ENCODE measurements at regions not wholly inside any gene's neighbourhood (a gene's known extent, or its start where the extent isn't known, plus 50 kb on each side); places are given as distances from the start of the nearest gene placed in this dataset.
"Not testable (repeated sequence)": the region's sequence is repeated elsewhere in the genome, so short reads cannot be mapped to it uniquely, and the experiment has no call there.

DNA sequence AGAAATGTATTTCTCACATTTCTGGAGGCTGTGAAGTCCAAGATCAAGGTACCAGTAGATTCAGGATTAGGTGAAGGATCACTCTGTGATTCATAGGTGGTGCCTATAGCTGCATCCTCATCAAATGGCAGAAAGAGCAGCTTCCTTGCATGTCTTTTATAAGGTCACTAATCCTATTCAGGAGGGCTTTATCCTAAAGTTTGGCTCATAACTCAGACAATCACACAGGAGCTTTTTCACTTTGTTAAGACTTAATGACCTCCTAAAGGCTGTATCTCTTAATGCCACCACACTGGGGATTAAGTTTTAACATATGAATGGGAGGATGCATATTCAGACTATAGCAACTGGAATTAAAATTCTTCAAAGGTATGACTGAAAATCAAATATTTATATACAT, 861.1 kb downstream of the DACH1 start:
- no peak for DNase-seq (ENCODE audit: low spot score)

- DNase-seq (ENCODE audit: low spot score), result no peak
These were observed 871.7 kb downstream of the DACH1 start for GRCh38 chr13:70995338-70995737.

GRCh38 chr13:70994191-70994590, 872.8 kb downstream of the DACH1 start:
- no peak for DNase-seq (ENCODE audit: low spot score)

- DNase-seq (ENCODE audit: low spot score), result no peak
These were observed 878.8 kb upstream of the KLHL1 start for GRCh38 chr13:70987043-70987442.

DNA sequence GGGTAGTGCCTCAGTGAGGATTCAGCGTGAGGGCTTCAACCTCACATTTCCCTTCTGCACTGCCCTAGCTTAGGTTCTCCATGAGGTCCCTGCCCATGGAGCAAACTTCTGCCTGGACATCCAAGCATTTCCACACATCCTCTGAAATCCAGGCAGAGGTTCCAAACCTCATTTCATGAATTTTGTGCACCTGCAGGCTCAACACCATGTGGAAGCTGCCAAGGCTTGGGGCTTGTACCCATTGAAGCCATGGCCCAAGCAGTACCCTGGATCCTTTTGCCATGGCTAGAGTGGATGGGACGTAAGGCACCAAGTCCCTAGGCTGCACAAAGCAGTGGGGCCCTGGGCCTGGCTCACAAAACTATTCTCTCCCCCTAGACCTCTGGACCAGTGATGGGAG, 877.1 kb upstream of the KLHL1 start:
- DNase-seq (ENCODE audit: low spot score), result no peak

- not testable (repeated sequence) for DNase-seq (ENCODE audit: low spot score)
These were observed 873.0 kb upstream of the KLHL1 start for GRCh38 chr13:70981219-70981618.

DNA sequence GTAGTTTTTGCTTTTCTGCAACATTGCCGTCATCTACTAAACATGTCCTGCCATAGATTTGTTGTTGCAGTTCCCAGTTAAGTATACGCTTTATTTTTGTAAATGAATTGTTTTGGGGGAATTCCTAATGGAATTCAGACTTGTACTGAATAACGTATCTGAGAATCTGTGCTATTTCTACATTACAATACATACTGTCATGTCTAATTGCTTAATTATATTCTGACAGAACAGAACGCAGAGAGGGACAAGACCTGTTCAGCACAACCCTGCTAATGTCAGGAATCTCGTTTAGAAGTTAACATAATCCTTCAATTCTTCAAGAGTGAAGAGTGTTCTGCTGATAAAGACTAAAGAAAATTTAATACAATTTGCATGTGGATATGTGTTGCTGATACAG, 861.1 kb upstream of the KLHL1 start:
- no peak for DNase-seq (ENCODE audit: low spot score)

- no peak for DNase-seq (ENCODE audit: low spot score)
These were observed 859.3 kb upstream of the KLHL1 start for GRCh38 chr13:70967564-70967963.

DNA sequence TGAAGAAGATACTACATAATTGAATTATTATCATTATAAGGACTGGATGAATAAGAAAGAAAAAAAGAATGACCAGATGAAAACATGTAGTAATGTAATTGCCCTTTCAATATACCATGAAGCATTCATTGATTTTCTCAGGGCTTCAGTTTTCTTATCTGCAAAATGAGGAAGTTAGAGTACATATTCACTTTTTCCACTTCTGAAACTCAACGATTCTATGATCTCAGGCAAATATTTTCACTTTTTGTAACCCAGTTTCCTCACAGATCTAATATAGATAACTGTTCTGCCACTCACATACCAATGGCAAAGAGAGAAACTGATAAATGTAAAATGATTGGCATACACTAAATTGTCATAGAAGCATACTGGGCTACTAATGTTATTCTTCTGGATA, 856.6 kb upstream of the KLHL1 start:
- DNase-seq (ENCODE audit: low spot score), result no peak

GRCh38 chr13:70964124-70964523, 855.9 kb upstream of the KLHL1 start:
- no peak for DNase-seq (ENCODE audit: low spot score)

GRCh38 chr13:70960841-70961443, 852.7 kb upstream of the KLHL1 start:
- DNase-seq (ENCODE audit: low spot score), result peak; percentile 44

- no peak for DNase-seq (ENCODE audit: low spot score)
These were observed 851.0 kb upstream of the KLHL1 start for GRCh38 chr13:70959035-70959775.

DNA sequence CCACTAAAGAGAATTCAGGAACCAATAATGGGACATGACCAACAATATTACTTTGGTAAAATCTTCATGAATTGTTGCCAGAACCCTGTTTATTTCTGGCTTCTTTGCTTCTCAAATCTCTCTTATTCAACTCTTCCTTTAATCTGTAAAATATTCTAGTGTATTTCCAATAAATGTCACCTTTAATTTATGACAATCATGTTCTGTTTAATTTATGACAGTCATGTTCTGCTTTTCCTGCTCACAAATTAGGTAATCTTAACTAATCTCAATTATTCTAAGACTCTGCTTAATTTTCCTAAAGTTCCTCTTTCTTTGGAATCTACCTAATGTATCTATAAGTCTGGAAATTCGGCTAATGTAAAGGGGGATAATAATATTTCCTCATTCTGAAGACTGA, 847.6 kb upstream of the KLHL1 start:
- DNase-seq (ENCODE audit: low spot score), result no peak

DNA sequence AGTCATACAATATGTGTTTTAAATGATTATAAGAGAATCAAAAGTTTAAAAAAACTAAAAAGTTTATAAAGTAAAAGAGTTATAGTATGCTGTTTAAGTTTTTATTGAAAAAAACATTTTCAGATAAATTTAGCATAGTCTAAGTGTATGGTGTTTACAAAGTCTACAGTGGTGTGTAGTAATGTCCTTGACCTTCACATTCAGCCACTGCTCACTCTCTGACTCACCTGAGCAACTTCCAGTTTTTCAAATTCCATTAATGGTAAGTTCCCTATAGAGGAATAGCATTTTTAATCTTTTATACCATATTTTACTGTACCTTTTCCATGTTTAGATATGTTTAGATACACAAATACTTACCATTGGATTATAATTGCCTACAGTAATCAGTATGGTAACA, 842.4 kb upstream of the KLHL1 start:
- no peak for DNase-seq (ENCODE audit: low spot score)

- no peak for DNase-seq (ENCODE audit: low spot score)
These were observed 837.3 kb upstream of the KLHL1 start for GRCh38 chr13:70945506-70945905.

GRCh38 chr13:70941454-70941853, 833.2 kb upstream of the KLHL1 start:
- no peak for DNase-seq (ENCODE audit: low spot score)

GRCh38 chr13:70938462-70938861, 830.2 kb upstream of the KLHL1 start:
- DNase-seq (ENCODE audit: low spot score), result no peak

- no peak for DNase-seq (ENCODE audit: low spot score)
These were observed 824.3 kb upstream of the KLHL1 start for GRCh38 chr13:70932511-70932910.

DNA sequence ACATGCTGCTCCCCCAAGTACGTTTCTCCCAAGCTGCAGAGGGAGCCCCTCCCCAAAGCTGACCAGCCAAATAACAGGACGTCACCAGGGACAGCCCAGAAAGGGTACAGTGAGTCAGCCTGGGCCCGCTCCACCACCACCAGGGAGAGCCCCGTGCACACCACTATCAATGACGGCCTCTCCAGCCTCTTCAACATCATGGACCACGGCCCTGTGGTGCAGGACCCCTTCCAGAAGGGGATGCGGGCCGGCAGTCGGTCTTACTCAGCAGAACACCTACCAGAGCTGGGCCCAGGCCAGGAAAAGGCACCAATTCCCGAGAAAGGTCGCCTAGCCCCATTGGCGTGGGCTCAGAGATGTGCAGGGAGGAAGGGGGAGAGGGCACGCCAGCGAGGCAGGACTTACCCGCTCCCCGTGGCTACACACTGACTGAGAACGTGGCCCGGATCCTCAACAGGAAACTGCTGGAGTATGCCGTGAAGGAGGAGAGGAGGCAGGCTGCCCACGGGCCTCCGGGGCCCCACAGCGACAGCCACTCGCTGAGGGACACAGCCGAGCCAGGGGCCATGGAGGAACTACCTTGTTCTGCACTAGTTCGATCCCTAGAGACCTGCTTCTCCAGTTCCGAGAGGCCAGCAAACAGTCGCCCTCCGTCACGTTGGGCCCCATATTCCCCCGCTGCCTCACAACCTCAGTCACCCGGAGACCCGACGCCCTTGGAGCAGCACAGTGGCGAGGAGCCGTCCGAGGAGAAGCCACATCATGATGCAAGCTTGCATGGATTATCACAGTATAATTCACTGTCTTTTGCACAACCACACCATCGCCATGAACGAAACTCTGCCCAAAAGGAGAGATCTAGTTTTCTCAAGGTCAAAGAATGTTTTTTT, 815.9 kb upstream of the KLHL1 start:
- DNase-seq (ENCODE audit: low spot score), result no peak

- DNase-seq (ENCODE audit: low spot score), result no peak
These were observed 803.0 kb upstream of the KLHL1 start for GRCh38 chr13:70911286-70911685.

- no peak for DNase-seq (ENCODE audit: low spot score)
These were observed 800.5 kb upstream of the KLHL1 start for GRCh38 chr13:70908795-70909194.

DNA sequence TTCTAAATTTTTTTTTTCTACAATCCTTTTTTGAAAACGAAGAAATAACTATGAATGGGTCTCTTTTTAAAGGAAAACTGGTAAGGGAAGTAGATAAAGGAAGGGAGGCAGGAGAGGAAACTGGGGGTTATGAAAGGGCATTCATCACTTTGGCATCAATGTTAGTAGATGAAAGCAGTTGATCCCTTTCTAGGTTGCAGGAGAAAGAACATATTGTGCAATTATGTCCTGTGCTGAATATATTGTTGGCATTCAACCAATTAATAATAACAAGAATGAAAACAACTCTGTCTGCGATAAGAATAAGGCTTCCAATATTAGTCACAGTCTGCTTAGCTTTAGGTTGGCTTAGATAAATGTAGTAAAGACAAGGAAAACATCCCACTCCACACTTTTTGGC, 796.8 kb upstream of the KLHL1 start:
- DNase-seq (ENCODE audit: low spot score), result peak; percentile 42

- no peak for DNase-seq (ENCODE audit: low spot score)
These were observed 787.9 kb upstream of the KLHL1 start for GRCh38 chr13:70896136-70896535.
